ENCODE measurements at regions not wholly inside any gene's neighbourhood (a gene's known extent, or its start where the extent isn't known, plus 50 kb on each side); places are given as distances from the start of the nearest gene placed in this dataset.
A peak's percentile ranks its signal among the peaks of the same experiment; 100 is the strongest.
"Not testable (repeated sequence)": the region's sequence is repeated elsewhere in the genome, so short reads cannot be mapped to it uniquely, and the experiment has no call there.

GRCh38 chr2:64812285-64812684 lies 158.6 kb upstream of the SERTAD2 start:
- no peak for TF ChIP-seq CTCF (IDR thresholded peaks at IDR 0.05; ENCODE audit: low read depth, low read length)
- no peak overlapping the region for H3K27ac ChIP-seq
- no peak overlapping the region for H3K4me3 ChIP-seq (ENCODE audit: low read depth, low read length)
- peaks cover 10% of the 10 kb centered on the region for H3K9me3 ChIP-seq (ENCODE audit: severe bottlenecking)
- no peaks in the 10 kb centered on the region for H3K27me3 ChIP-seq (ENCODE audit: insufficient read depth, low read depth, severe bottlenecking)
- no peaks in the 10 kb centered on the region for H3K36me3 ChIP-seq
- DNase-seq = no peak

- DNase-seq = no peak
- TF ChIP-seq CTCF (IDR thresholded peaks at IDR 0.05; ENCODE audit: low read depth, low read length) = no peak
- H3K36me3 ChIP-seq = no peaks in the 10 kb centered on the region
- H3K9me3 ChIP-seq (ENCODE audit: severe bottlenecking) = peaks cover 10% of the 10 kb centered on the region
- no peak overlapping the region; the same call in 1 of the 2 replicates for H3K4me3 ChIP-seq (ENCODE audit: low read depth, low read length)
- H3K27ac ChIP-seq = peak overlapping the region; percentile 54
- no peaks in the 10 kb centered on the region for H3K27me3 ChIP-seq (ENCODE audit: insufficient read depth, low read depth, severe bottlenecking)
Observed at GRCh38 chr2:64814007-64814406, 160.3 kb upstream of the SERTAD2 start.

- not testable (repeated sequence) for H3K9me3 ChIP-seq (ENCODE audit: severe bottlenecking); H3K4me3 ChIP-seq (ENCODE audit: low read depth, low read length); H3K27me3 ChIP-seq (ENCODE audit: insufficient read depth, low read depth, severe bottlenecking); DNase-seq; H3K27ac ChIP-seq; H3K36me3 ChIP-seq
Observed at GRCh38 chr2:64816526-64816925, 162.8 kb upstream of the SERTAD2 start.

GRCh38 chr2:64817453-64817852 lies 163.7 kb upstream of the SERTAD2 start:
- Histone ChIP-seq H3K36me3 (no peaks in the 10 kb centered on the region), H3K27ac (no peak overlapping the region), H3K9me3 (ENCODE audit: severe bottlenecking) (peaks cover 3% of the 10 kb centered on the region), H3K4me3 (ENCODE audit: low read depth, low read length) (no peak overlapping the region), H3K27me3 (ENCODE audit: insufficient read depth, low read depth, severe bottlenecking) (no peaks in the 10 kb centered on the region)
- DNase-seq = no peak
- no peak for TF ChIP-seq CTCF (IDR thresholded peaks at IDR 0.05; ENCODE audit: low read depth, low read length)

GRCh38 chr2:64818664-64819060 lies 164.9 kb upstream of the SERTAD2 start:
- no peak for TF ChIP-seq CTCF (IDR thresholded peaks at IDR 0.05; ENCODE audit: low read depth, low read length)
- Histone ChIP-seq H3K27ac (no peak overlapping the region), H3K36me3 (no peaks in the 10 kb centered on the region), H3K4me3 (ENCODE audit: low read depth, low read length) (no peak overlapping the region), H3K27me3 (ENCODE audit: insufficient read depth, low read depth, severe bottlenecking) (no peaks in the 10 kb centered on the region), H3K9me3 (ENCODE audit: severe bottlenecking) (peaks cover 3% of the 10 kb centered on the region)
- DNase-seq = no peak

GRCh38 chr2:64819361-64819760 lies 165.6 kb upstream of the SERTAD2 start:
- H3K27ac ChIP-seq = no peak overlapping the region
- no peak overlapping the region for H3K4me3 ChIP-seq (ENCODE audit: low read depth, low read length)

More at GRCh38 chr2:64819361-64819760, 165.6 kb upstream of the SERTAD2 start:
- peaks cover 3% of the 10 kb centered on the region for H3K9me3 ChIP-seq (ENCODE audit: severe bottlenecking)
- DNase-seq = no peak
- no peak for TF ChIP-seq CTCF (IDR thresholded peaks at IDR 0.05; ENCODE audit: low read depth, low read length)
- H3K27me3 ChIP-seq (ENCODE audit: insufficient read depth, low read depth, severe bottlenecking) = no peaks in the 10 kb centered on the region
- no peaks in the 10 kb centered on the region for H3K36me3 ChIP-seq

Data from WERI-Rb-1 (cell line).